Mucosa of stomach (tissue), 1 donor: ENCODE measurements at regions not wholly inside any gene's neighbourhood (a gene's known extent, or its start where the extent isn't known, plus 50 kb on each side); places are given as distances from the start of the nearest gene placed in this dataset.

Experiments
- H3K27me3 ChIP-seq: one replicate; pipeline ENCODE4 v1.7.0; 2013; ENCODE audit warnings: mild to moderate bottlenecking, low read length; ENCODE audit not compliant: control insufficient read depth, insufficient read depth
- H3K36me3 ChIP-seq: one replicate; pipeline ENCODE4 v1.7.0; 2013; ENCODE audit warnings: low read length; ENCODE audit not compliant: control insufficient read depth, insufficient read depth
- H3K4me1 ChIP-seq: one replicate; pipeline ENCODE4 v1.7.0; 2013; ENCODE audit warnings: mild to moderate bottlenecking, low read length; ENCODE audit not compliant: control insufficient read depth, insufficient read depth
- H3K4me3 ChIP-seq: one replicate; pipeline ENCODE4 v1.7.0; 2013; ENCODE audit warnings: low read length
- H3K9ac ChIP-seq: one replicate; pipeline ENCODE4 v1.7.0; 2013; ENCODE audit warnings: mild to moderate bottlenecking, low read length, moderate library complexity
- H3K9me3 ChIP-seq: one replicate; pipeline ENCODE4 v1.7.0; 2013; ENCODE audit warnings: mild to moderate bottlenecking, low read length, moderate library complexity; ENCODE audit not compliant: control insufficient read depth
- donor health status: Pancreatic carcinoma.

- no peaks in the 10 kb centered on the region for H3K4me1 ChIP-seq
- H3K9me3 ChIP-seq, result no peaks in the 10 kb centered on the region
- no peak overlapping the region for H3K4me3 ChIP-seq
- H3K27me3 ChIP-seq, result peaks cover 30% of the 10 kb centered on the region
- H3K9ac ChIP-seq, result no peak overlapping the region
- no peaks in the 10 kb centered on the region for H3K36me3 ChIP-seq
Measured at GRCh38 chr3:181313335-181313734, 323.8 kb upstream of the DNAJC19 start.

GRCh38 chr3:181311186-181311585 is 321.6 kb upstream of the DNAJC19 start:
- Histone ChIP-seq H3K27me3 (peaks cover 30% of the 10 kb centered on the region), H3K36me3 (no peaks in the 10 kb centered on the region), H3K9ac (no peak overlapping the region), H3K9me3 (no peaks in the 10 kb centered on the region), H3K4me3 (no peak overlapping the region), H3K4me1 (no peaks in the 10 kb centered on the region)

- H3K36me3 ChIP-seq, result no peaks in the 10 kb centered on the region
- H3K4me1 ChIP-seq, result no peaks in the 10 kb centered on the region
- no peak overlapping the region for H3K4me3 ChIP-seq
- H3K9me3 ChIP-seq, result no peaks in the 10 kb centered on the region
- H3K27me3 ChIP-seq, result peaks cover 12% of the 10 kb centered on the region
- no peak overlapping the region for H3K9ac ChIP-seq
Measured at GRCh38 chr3:181302960-181303359, 313.4 kb upstream of the DNAJC19 start.

- no peaks in the 10 kb centered on the region for H3K9me3 ChIP-seq
- peaks cover 9% of the 10 kb centered on the region for H3K27me3 ChIP-seq
- no peak overlapping the region for H3K9ac ChIP-seq
- H3K4me3 ChIP-seq, result no peak overlapping the region
- no peaks in the 10 kb centered on the region for H3K4me1 ChIP-seq
- H3K36me3 ChIP-seq, result no peaks in the 10 kb centered on the region
Measured at GRCh38 chr3:181300033-181300432, 310.5 kb upstream of the DNAJC19 start.

- Histone ChIP-seq H3K4me1 (no peaks in the 10 kb centered on the region), H3K4me3 (no peak overlapping the region), H3K27me3 (peaks cover 9% of the 10 kb centered on the region), H3K9ac (no peak overlapping the region), H3K36me3 (no peaks in the 10 kb centered on the region), H3K9me3 (no peaks in the 10 kb centered on the region)
Measured at GRCh38 chr3:181298421-181298820, 308.9 kb upstream of the DNAJC19 start.

- H3K27me3 ChIP-seq, result no peaks in the 10 kb centered on the region
- H3K4me1 ChIP-seq, result no peaks in the 10 kb centered on the region
- no peaks in the 10 kb centered on the region for H3K36me3 ChIP-seq
- no peaks in the 10 kb centered on the region for H3K9me3 ChIP-seq
- H3K9ac ChIP-seq, result no peak overlapping the region
- H3K4me3 ChIP-seq, result no peak overlapping the region
Measured at GRCh38 chr3:181292984-181293383, 303.4 kb upstream of the DNAJC19 start.

- Histone ChIP-seq H3K4me1 (no peaks in the 10 kb centered on the region), H3K9ac (no peak overlapping the region), H3K4me3 (no peak overlapping the region), H3K9me3 (no peaks in the 10 kb centered on the region), H3K27me3 (no peaks in the 10 kb centered on the region), H3K36me3 (no peaks in the 10 kb centered on the region)
Measured at GRCh38 chr3:181290941-181291340, 301.4 kb upstream of the DNAJC19 start.

GRCh38 chr3:181289306-181289705 is 299.8 kb upstream of the DNAJC19 start:
- no peaks in the 10 kb centered on the region for H3K36me3 ChIP-seq
- H3K9ac ChIP-seq, result no peak overlapping the region
- no peaks in the 10 kb centered on the region for H3K27me3 ChIP-seq
- H3K4me1 ChIP-seq, result no peaks in the 10 kb centered on the region
- no peaks in the 10 kb centered on the region for H3K9me3 ChIP-seq
- H3K4me3 ChIP-seq, result no peak overlapping the region

- Histone ChIP-seq H3K4me3 (no peak overlapping the region), H3K9ac (no peak overlapping the region), H3K27me3 (no peaks in the 10 kb centered on the region), H3K9me3 (no peaks in the 10 kb centered on the region), H3K4me1 (no peaks in the 10 kb centered on the region), H3K36me3 (no peaks in the 10 kb centered on the region)
Measured at GRCh38 chr3:181288145-181288544, 298.6 kb upstream of the DNAJC19 start.

- no peak overlapping the region for H3K4me3 ChIP-seq
- H3K9ac ChIP-seq, result no peak overlapping the region
- no peaks in the 10 kb centered on the region for H3K4me1 ChIP-seq
- no peaks in the 10 kb centered on the region for H3K9me3 ChIP-seq
- H3K27me3 ChIP-seq, result no peaks in the 10 kb centered on the region
- H3K36me3 ChIP-seq, result no peaks in the 10 kb centered on the region
Measured at GRCh38 chr3:181279239-181279565, 289.7 kb upstream of the DNAJC19 start.

- H3K4me3 ChIP-seq, result no peak overlapping the region
- H3K27me3 ChIP-seq, result no peaks in the 10 kb centered on the region
- H3K36me3 ChIP-seq, result no peaks in the 10 kb centered on the region
- H3K9ac ChIP-seq, result no peak overlapping the region
- no peaks in the 10 kb centered on the region for H3K9me3 ChIP-seq
- H3K4me1 ChIP-seq, result no peaks in the 10 kb centered on the region
Measured at GRCh38 chr3:181278468-181279238, 289.1 kb upstream of the DNAJC19 start.

- Histone ChIP-seq H3K9me3 (no peaks in the 10 kb centered on the region), H3K27me3 (no peaks in the 10 kb centered on the region), H3K9ac (no peak overlapping the region), H3K36me3 (no peaks in the 10 kb centered on the region), H3K4me3 (no peak overlapping the region), H3K4me1 (no peaks in the 10 kb centered on the region)
Measured at GRCh38 chr3:181276358-181276896, 286.9 kb upstream of the DNAJC19 start.

- Histone ChIP-seq H3K36me3 (no peaks in the 10 kb centered on the region), H3K4me3 (no peak overlapping the region), H3K27me3 (no peaks in the 10 kb centered on the region), H3K9ac (no peak overlapping the region), H3K4me1 (no peaks in the 10 kb centered on the region), H3K9me3 (no peaks in the 10 kb centered on the region)
Measured at GRCh38 chr3:181274025-181274424, 284.5 kb upstream of the DNAJC19 start.
